ENCODE measurements at regions not wholly inside any gene's neighbourhood (a gene's known extent, or its start where the extent isn't known, plus 50 kb on each side); places are given as distances from the start of the nearest gene placed in this dataset.

DNA sequence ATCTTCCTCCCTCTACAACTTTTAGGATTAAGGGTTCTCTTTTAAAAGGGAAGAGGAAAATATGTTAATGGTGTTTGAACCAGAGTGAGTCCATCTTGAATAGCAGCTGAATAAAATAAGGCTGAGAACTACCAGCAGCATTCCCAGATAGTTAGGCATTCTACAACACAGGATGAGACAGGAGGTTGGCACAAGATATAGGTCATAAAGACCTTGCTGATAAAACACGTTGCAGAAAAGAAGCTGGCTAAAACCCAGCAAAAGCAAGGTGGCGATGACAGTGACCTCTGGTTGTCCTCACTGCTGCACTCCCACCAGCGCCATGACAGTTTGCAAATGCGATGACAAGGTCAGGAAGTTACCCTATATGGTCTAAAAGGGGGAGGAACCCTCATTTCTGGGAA is 77.8 kb downstream of the PLK2 start:
- Mint-ChIP-seq H3K4me3 (no peak overlapping the region), H3K4me1 (no peaks in the 10 kb centered on the region), H3K27me3 (ENCODE audit: low read depth in 2 of 2) (peaks cover 0 to 7% of the 10 kb centered on the region in 2 donors), H3K36me3 (no peaks in the 10 kb centered on the region), H3K9me3 (peaks cover 6 to 8% of the 10 kb centered on the region in 2 donors), H3K27ac (no peak overlapping the region)
- Histone ChIP-seq H3K27ac (ENCODE audit: low read length) (no peak overlapping the region), H3K9me3 (ENCODE audit: control insufficient read depth, insufficient read depth, low read length) (no peaks in the 10 kb centered on the region), H3K27me3 (ENCODE audit: control insufficient read depth, insufficient read depth, low read length) (no peaks in the 10 kb centered on the region), H3K4me1 (ENCODE audit: control insufficient read depth, insufficient read depth, low read length) (no peaks in the 10 kb centered on the region), H3K4me3 (ENCODE audit: low read length) (no peak overlapping the region), H3K36me3 (ENCODE audit: control insufficient read depth, insufficient read depth, low read length) (no peaks in the 10 kb centered on the region)
- no peak for DNase-seq
- intact Hi-C loops (cut with micrococcal nuclease) = no loop called here
- no peak for ATAC-seq
- TF ChIP-seq, protein P1, sequence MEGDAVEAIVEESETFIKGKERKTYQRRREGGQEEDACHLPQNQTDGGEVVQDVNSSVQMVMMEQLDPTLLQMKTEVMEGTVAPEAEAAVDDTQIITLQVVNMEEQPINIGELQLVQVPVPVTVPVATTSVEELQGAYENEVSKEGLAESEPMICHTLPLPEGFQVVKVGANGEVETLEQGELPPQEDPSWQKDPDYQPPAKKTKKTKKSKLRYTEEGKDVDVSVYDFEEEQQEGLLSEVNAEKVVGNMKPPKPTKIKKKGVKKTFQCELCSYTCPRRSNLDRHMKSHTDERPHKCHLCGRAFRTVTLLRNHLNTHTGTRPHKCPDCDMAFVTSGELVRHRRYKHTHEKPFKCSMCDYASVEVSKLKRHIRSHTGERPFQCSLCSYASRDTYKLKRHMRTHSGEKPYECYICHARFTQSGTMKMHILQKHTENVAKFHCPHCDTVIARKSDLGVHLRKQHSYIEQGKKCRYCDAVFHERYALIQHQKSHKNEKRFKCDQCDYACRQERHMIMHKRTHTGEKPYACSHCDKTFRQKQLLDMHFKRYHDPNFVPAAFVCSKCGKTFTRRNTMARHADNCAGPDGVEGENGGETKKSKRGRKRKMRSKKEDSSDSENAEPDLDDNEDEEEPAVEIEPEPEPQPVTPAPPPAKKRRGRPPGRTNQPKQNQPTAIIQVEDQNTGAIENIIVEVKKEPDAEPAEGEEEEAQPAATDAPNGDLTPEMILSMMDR (IDR thresholded peaks at IDR 0.05) = no peak
- 82% methylated on average over 3 of the region's 4 CpGs for WGBS (ENCODE audit: insufficient coverage)

DNA sequence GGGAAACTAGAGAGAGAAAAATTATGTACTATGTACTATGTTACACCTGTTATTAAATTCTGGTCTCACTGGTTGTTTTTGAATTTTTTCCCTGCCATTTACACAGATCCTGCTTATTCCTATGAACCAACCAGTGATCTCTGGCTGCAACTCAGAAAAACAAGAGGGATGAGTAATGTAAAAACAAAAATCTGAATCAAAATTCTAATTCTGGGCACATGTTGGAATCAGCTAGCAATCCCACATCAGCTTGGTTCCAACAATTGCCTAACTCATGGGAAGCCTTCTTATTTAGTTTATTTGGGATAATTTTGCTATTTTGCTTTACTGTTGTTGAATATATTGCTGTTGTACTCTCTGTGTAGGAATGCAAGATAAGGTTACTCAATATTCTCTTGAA is 78.3 kb downstream of the PLK2 start:
- DNase-seq (no peak), ATAC-seq (no peak)
- H3K9me3 ChIP-seq (ENCODE audit: control insufficient read depth, insufficient read depth, low read length) = no peaks in the 10 kb centered on the region
- peaks cover 6 to 8% of the 10 kb centered on the region in 2 donors for H3K9me3 Mint-ChIP-seq
- no peaks in the 10 kb centered on the region for H3K36me3 Mint-ChIP-seq
- H3K27ac ChIP-seq (ENCODE audit: low read length) = no peak overlapping the region
- intact Hi-C loops (cut with micrococcal nuclease) = no loop called here
- H3K27me3 Mint-ChIP-seq (ENCODE audit: low read depth in 2 of 2) = peaks cover 0 to 7% of the 10 kb centered on the region in 2 donors
- H3K4me1 Mint-ChIP-seq = no peaks in the 10 kb centered on the region
- H3K4me1 ChIP-seq (ENCODE audit: control insufficient read depth, insufficient read depth, low read length) = no peaks in the 10 kb centered on the region
- H3K4me3 Mint-ChIP-seq = no peak overlapping the region
- H3K27me3 ChIP-seq (ENCODE audit: control insufficient read depth, insufficient read depth, low read length) = no peaks in the 10 kb centered on the region
- TF ChIP-seq, protein P1 (IDR thresholded peaks at IDR 0.05) = no peak
- no peak overlapping the region for H3K27ac Mint-ChIP-seq
- H3K36me3 ChIP-seq (ENCODE audit: control insufficient read depth, insufficient read depth, low read length) = no peaks in the 10 kb centered on the region
- H3K4me3 ChIP-seq (ENCODE audit: low read length) = no peak overlapping the region

DNA sequence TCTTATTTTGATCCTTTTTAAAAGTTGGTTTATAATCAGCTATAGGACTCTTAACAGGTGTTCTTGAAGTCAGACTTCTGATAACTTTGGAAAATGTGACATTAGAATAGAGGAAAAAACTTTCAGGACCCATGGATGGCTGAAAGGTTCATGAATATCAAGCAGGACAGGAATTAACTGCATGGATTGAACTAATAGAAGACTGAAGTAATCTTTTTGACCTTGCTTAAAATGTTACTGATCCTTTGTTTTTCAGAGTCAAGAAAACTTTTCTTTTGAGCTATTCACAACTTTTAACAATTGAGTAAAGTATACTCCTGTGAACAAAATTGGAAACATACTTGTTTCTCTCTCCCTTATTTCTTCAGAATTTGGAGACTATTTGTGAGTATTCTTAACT is 79.2 kb downstream of the PLK2 start:
- Mint-ChIP-seq H3K9me3 (peaks cover 9 to 10% of the 10 kb centered on the region in 2 donors), H3K4me1 (no peaks in the 10 kb centered on the region), H3K27ac (no peak overlapping the region), H3K4me3 (no peak overlapping the region), H3K36me3 (no peaks in the 10 kb centered on the region), H3K27me3 (ENCODE audit: low read depth in 2 of 2) (peaks cover 0 to 7% of the 10 kb centered on the region in 2 donors)
- Histone ChIP-seq H3K27ac (ENCODE audit: low read length) (no peak overlapping the region), H3K27me3 (ENCODE audit: control insufficient read depth, insufficient read depth, low read length) (no peaks in the 10 kb centered on the region), H3K4me1 (ENCODE audit: control insufficient read depth, insufficient read depth, low read length) (no peaks in the 10 kb centered on the region), H3K9me3 (ENCODE audit: control insufficient read depth, insufficient read depth, low read length) (no peaks in the 10 kb centered on the region), H3K4me3 (ENCODE audit: low read length) (no peak overlapping the region), H3K36me3 (ENCODE audit: control insufficient read depth, insufficient read depth, low read length) (no peaks in the 10 kb centered on the region)
- no peak for ATAC-seq
- intact Hi-C loops (cut with micrococcal nuclease) = no loop called here
- DNase-seq = no peak
- TF ChIP-seq, protein P1 (IDR thresholded peaks at IDR 0.05) = no peak

DNA sequence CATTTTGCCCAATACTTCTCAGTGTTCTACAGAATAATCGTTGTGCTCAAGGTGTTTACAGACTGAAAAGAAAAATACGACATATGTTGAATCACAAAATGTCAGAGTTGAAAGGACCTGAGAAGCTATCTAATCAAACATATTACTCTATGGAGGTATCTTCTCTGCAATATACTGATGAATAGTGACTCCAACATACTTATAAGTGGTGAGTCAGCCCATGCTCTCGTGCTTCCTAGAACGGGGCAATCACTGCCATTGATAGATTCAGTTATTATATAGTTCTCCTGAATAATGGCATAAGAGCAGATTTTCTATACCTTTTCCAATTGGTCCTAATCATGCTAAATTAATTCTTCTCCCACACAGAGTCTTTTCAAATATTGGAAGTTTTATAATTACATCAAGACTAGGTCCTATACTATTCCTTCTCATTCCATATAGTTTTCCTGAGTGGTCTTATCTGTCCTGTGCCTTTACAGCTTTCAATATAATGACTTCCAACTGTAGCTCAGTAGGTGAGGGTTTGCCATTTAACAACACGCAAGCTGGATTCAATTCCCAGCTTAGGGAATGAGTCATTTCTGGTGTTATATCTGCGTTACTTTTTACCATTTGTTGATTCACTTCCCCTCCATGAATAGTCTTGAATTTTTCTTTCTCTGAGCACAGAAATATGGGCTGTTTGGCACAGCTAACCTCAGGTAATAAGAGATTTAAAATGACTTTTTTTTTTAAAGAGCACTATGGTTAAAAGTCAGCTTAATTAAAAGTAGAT is 81.1 kb downstream of the PLK2 start:
- Mint-ChIP-seq H3K27me3 (ENCODE audit: low read depth in 2 of 2) (peaks cover 0 to 7% of the 10 kb centered on the region in 2 donors), H3K36me3 (no peaks in the 10 kb centered on the region), H3K4me3 (no peak overlapping the region), H3K9me3 (peaks cover 9 to 13% of the 10 kb centered on the region in 2 donors), H3K27ac (no peak overlapping the region), H3K4me1 (no peaks in the 10 kb centered on the region)
- 96% methylated on average over 3 of the region's 6 CpGs for WGBS (ENCODE audit: insufficient coverage)
- TF ChIP-seq, protein P1 (IDR thresholded peaks at IDR 0.05) = no peak
- no peaks in the 10 kb centered on the region for H3K36me3 ChIP-seq (ENCODE audit: control insufficient read depth, insufficient read depth, low read length)
- no peak overlapping the region for H3K4me3 ChIP-seq (ENCODE audit: low read length)
- no peaks in the 10 kb centered on the region for H3K27me3 ChIP-seq (ENCODE audit: control insufficient read depth, insufficient read depth, low read length)
- ATAC-seq = no peak
- no peaks in the 10 kb centered on the region for H3K4me1 ChIP-seq (ENCODE audit: control insufficient read depth, insufficient read depth, low read length)
- DNase-seq = no peak
- H3K27ac ChIP-seq (ENCODE audit: low read length) = no peak overlapping the region
- H3K9me3 ChIP-seq (ENCODE audit: control insufficient read depth, insufficient read depth, low read length) = no peaks in the 10 kb centered on the region
- intact Hi-C loops (cut with micrococcal nuclease) = no loop called here
